MM.1S (cell line): ENCODE measurements at regions not wholly inside any gene's neighbourhood (a gene's known extent, or its start where the extent isn't known, plus 50 kb on each side); places are given as distances from the start of the nearest gene placed in this dataset.

Experiments used
- CTCF ChIP-seq: fragments of 300-600 bp; sonication (generic); IDR thresholded peaks from 2 replicates; pipeline ENCODE4 v1.5.1; 2016; ENCODE audit warnings: antibody characterized with exemption, low read length, mixed read lengths
- EZH2 ChIP-seq: fragments of 300-600 bp; sonication (generic); optimal IDR thresholded peaks from 2 replicates; pipeline ENCODE3; 2017; ENCODE audit warnings: low read depth, mild to moderate bottlenecking, antibody characterized with exemption, low read length, mixed read lengths

- TF ChIP-seq CTCF (no peak), EZH2 (no peak)
Measured at GRCh38 chr5:27217155-27217956, 179.0 kb upstream of the CDH9 start.
